Kidney capillary endothelial cell (primary cell): ENCODE measurements at regions not wholly inside any gene's neighbourhood (a gene's known extent, or its start where the extent isn't known, plus 50 kb on each side); places are given as distances from the start of the nearest gene placed in this dataset.
"Not testable (repeated sequence)": the region's sequence is repeated elsewhere in the genome, so short reads cannot be mapped to it uniquely, and the experiment has no call there.

Source experiments
- DNase-seq: peaks from one replicate; pipeline ENCODE4 v3.0.0-alpha.2; 2018; ENCODE audit warnings: low spot score

DNA sequence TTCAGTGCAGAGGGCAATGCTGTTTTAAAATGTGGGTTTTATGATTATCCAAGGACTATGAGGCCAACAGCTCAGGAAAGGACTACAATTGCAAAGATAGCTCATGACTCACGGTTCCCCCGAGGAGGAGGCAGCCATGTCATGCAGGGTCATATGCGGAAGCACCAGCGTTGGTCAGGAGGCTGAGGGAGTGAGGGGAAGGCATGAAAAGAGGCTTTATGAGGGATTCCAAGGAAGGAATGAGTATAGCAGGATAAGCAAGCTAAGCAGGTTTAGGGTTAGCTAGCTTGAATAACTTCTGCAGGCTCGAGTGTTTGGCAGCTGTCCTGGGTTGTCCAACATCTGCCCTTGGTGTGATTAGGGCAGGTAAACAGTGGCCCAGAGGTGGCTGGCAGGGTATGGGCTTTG lies 495.1 kb downstream of the SETD4 start:
- DNase-seq, result peak; percentile 65

DNA sequence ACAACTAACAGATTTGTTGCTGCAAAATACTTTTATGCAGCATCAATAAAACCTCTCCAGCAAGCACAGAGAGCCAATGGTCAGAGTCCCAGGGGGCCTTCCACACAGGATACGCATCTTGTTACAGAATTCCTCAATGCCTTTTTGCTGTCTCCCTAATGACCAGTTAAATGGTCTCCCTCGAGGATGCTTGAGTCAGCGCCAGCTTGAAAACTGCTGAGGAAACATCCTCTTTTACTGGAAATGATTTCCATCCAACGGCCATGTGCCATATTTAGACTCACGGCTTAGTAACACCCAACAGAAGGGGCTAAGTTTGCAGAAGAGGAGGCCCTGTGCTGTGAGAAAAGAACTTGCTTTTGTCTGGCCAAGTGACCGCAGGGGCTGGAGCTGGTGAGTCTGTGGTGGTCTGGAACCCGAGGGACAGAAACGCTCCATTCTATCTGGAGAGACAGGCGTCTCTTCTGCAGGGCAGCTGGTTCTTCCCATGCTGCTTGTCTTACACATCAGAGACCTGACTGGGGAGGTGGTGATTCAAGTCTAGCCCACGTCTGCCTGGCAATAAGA lies 496.4 kb downstream of the SETD4 start:
- DNase-seq, result peak; percentile 27

DNA sequence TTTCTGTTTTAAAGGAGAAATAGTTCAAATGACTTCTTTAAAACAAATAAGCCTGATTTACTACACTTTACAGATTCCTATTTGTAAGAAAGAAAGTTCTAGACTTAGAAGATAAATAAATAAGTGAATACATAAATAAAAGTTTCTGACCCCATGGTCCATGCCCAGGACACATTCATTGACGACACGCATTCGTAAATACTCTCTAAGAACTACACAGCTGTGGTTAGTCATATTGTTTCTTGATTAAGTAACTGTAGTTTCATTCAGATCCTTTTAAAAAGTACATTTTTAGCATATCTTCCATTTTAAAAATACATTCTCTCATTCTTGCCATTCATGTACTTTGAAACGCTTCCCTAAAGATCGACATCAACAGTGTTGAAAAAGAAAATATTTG lies 497.4 kb downstream of the SETD4 start:
- DNase-seq, result no peak

DNA sequence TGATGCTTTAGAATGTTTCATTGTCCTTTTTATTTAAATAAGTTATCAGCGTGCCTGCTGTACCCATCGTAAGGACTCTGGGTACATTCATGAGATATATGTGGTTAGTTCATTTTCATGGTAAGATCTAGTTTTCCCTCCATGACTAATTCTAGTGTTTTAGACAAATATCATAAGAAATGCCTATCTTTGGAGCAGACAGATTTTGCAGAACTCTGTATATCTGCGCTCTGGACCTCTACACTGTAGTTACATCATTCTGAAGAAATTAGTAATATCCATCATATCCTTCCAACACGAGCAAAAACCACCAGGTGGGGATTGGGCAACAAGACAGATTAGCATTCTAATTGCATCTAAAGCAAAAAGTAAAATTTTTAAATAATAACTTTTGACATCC lies 499.2 kb downstream of the SETD4 start:
- no peak for DNase-seq

DNA sequence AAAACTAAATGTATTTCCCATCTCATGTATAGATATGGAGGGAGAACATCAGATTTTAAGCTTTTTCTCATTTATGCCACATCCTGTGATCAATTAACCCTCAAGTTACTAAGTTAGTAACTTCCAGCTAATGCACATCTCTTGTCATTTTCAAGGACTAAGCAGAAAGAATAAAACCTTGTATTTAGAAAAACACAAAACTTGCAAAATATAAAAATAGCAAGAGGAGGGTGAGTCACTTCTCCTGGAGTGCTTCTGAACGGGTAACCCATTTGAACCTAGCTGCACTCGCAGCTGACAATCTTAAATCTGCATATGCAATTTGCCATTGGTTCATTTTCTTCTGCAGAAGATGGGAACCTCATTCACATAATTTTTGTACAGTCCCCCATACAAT lies 500.5 kb downstream of the SETD4 start:
- no peak for DNase-seq

DNA sequence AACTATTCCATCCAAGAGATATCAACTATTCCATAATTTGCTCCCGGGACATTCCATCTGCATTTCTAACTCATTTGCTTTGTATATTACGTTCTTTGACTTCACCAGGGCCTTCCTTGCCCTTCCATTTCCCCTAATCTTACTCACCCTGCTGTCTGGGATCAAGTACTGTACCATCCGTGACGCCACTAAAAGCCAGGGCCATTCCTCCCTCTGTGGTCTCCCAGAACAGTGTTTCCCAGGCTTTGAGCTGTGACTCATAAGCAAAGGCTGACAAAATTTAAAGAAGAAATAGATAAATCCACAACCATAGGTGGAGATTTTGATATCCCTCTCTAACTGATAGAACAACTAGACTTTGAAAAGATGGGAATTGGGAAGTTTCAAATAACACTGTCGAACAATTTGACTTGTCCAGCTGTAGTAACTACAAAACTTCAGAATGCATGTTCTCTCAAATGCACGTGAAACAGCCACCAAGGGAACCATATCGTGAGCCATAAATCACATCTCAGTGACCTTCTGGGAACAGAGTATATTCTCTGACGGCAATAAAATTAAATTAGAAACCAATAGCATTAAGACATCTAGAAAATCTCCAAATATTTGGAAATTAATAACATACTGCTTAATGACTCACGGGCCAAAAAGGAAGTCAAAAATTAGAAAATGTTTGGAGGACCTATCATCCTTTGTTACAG lies 501.0 kb downstream of the SETD4 start:
- DNase-seq, result no peak

DNA sequence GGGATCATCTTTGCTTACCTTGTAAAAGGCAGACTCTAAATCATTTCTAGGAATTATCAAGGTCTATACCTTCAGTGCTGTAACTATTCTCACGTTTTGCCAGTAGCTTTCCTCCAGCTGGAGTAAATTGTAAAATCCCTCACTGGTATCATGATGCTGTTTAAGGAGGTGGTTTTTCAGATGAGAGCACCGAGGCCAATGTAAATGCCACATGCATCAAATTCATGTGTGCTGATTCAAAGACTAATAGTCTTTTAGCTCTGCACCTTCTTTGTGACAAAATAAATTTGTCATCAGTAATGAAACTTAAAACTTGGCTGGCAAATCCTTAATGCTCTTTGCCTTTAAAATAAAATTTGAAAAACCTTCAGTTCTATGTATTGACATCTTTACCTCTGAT lies 503.8 kb downstream of the SETD4 start:
- no peak for DNase-seq

DNA sequence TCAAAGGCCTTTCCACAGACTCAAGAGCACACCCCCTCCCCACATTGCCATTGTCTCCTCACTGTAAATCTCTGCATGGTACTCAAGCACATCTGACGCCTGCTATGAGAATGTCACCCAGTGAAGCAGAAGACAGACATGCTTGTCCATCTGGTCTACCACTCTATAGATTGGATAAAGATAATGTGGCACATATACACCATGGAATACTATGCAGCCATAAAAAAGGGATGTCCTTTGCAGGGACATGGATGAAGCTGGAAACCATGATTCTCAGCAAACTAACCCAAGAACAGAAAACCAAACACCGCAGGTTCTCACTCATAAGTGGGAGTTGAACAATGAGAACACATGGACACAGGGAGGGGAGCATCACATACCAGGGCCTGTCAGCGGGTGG lies 503.4 kb upstream of the RUNX1 start:
- DNase-seq, result not testable (repeated sequence)

DNA sequence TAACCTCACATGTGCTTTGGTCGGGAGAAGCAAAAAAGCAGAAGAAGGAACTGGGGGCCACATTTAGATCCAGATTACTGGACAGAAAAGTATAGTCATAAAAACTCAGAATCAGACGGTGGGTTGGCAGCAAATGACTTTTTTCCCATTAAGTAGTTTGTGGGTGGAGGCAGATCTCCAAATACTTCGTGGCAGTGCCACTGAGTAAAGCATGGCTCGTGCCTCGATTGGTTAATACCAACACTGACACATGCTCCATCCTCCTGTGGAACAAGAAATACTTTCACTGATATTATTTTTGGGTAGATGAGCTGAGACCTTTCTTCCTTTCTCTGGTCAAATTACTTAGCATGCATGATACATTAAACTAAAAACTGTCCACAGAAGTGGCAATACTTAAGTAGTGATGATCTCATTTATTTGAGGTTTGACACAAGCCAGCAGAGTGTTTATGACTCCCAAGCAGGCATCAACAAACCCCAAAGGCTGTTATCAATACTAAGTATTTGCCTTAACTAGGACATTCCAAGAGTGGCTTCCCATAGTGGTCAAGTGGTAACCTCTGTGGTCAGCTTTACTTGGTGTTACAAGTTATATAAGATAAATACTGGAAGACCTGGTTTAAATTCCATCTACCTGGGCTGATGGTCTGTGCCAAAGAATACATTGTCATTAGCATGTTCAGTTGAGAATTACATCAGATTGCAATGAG lies 500.0 kb upstream of the RUNX1 start:
- no peak for DNase-seq

DNA sequence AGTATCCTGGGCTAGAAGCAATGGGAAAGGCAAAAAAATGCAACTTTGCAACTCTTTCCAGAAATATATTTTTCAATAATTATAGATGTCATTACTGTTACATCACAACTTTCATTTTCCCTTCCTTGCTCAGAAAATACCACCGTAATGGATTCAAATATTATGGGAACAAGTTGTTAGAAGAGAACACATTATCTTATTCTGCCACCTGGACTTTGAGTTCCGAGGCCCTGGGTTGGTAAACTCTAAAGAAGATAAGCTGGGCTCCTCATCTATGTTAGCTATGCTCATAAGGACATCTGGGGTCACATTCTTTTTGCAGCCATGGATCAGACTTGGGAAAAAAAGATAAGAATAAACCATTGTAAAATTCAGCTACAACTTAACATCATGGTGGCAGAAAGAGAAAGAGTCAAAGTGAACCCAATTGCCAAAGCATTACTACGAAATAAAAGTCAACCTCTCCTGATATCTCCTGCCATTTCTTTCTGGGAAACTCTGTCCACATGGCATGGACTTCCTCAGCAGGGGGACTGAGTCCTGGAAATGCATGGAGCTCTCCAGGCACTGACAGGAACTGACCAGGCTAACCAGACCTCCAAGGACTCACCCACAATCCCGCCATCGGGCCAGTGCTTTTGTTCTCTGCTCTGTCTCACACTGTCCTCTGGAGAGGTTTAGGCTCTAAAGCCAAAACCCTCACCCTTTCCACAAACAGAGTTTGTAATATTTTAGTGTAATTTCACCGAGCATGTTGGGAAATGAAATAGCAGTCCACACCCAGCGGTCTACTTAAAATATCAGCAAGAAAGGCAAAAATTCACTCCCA lies 499.1 kb upstream of the RUNX1 start:
- no peak for DNase-seq

DNA sequence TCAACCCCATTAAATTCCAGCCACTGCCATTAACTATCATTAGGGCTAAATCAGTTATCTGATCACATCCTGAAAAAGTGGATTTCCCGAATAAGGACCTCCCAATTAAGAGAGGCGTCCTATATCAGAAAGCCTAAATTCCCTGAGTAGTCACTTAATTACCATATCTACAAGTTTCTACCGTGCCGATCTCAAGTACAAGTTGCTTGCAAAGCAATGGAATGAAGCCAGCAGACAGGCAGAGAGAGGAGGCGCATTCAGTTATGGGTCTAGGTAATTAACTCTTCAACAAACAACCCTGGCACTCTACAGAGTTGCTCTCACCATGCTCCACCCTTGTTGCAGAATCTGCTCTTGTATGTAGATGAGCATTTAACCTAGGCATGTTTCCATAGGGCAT lies 494.6 kb upstream of the RUNX1 start:
- no peak for DNase-seq

DNA sequence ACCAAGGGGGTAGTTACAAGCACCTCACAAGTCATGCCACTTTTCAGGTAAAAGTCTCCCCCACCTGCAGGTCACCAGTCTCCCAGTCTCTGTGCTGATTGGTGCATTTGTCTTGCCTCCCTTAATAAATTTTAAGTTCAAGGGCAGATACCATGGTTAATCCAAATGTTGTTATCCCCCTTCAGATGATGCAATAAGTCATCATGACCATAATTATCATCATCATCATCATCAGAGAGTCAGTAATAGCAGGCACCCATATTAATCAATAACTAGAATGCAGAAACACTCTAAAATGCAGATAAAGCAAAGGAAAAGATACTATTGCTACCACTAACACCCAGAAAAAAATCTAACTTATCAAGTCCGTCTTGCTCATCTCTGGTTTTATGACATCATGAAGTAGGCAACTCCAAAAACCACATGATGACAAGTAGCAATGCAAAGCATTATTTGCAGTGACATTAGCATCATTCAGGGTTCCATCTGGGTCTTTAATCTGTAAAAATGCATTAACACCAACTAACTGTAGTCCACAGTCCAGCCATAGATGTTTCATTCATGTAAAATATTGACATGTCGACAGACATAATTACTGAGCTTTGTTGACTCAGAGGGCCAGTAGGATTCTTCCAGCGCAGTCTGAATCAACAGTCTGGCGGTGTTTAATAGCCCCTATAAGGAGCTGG lies 492.0 kb upstream of the RUNX1 start:
- no peak for DNase-seq

DNA sequence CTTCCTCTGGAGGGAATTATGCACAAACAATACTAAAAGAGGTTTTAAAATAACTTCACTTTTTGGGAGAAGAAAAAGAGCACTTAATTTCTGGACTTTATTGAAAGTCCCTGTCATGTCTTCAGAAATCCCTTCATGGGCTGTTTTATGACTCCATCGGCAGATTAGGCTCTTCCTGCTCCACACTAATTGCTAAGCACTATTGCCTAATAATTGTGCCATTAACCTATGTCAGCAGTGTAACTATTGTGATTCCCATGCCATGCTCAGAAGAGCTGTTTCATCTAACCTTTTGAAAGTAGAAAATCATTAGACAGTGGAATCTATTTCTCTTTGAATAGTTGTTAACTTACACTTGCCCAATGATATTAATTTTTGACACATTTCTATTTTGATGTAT lies 489.3 kb upstream of the RUNX1 start:
- no peak for DNase-seq

DNA sequence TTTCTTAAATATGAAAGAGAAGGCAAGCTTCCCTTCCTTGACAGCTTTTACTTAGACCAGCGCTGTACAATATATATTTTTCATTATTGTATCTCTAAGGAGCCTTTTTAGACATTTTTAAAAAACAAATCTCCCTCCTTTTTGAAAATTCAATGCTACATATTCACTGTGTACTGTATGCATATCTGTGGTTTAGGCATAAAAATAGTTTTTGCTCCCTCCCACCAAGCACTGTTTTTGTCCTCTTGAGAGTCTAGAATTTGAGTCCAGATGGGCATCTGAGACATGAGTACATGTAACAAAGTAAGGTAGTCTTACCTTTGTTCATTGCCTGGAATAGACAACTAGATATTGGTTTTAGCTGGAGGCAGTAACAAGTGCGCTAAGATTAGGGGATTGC lies 488.5 kb upstream of the RUNX1 start:
- DNase-seq, result no peak

DNA sequence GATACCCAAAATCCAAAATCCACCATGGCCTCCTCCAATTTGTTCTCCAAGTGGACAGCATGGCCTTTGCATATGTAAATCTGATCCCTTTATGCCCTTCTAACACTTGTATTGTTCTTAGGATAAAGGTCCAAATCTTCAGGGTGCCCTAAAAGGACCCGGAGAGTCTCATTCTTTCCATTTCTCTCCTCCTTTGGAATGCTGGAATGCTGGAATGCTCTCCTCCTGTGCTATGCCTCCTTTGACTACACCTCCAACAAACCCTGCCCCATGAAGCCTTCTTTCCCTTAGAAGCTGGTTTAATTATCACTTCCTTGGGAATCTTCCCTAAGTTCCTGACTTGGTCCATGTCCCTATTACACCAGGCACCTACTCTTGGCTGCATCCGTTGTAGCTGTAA lies 484.8 kb upstream of the RUNX1 start:
- DNase-seq, result no peak

DNA sequence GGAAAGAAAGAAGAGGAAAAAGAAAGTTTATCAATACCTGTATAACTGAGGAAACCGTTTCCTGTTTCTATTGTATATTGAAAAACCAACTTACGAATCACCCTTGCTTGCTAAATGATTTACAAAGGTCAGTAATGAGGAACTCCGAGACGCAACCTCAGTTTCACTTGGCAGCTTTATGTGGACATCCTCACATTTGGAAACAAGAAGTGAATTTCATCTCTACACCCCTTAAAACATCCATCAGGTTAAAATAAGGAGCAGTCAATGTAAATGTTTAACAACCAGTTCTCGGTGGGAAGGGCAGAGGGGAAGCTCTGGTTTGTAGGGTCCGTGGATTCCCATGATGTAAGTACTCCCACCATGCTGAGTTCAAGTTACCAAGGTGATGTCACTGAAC lies 481.7 kb upstream of the RUNX1 start:
- no peak for DNase-seq

DNA sequence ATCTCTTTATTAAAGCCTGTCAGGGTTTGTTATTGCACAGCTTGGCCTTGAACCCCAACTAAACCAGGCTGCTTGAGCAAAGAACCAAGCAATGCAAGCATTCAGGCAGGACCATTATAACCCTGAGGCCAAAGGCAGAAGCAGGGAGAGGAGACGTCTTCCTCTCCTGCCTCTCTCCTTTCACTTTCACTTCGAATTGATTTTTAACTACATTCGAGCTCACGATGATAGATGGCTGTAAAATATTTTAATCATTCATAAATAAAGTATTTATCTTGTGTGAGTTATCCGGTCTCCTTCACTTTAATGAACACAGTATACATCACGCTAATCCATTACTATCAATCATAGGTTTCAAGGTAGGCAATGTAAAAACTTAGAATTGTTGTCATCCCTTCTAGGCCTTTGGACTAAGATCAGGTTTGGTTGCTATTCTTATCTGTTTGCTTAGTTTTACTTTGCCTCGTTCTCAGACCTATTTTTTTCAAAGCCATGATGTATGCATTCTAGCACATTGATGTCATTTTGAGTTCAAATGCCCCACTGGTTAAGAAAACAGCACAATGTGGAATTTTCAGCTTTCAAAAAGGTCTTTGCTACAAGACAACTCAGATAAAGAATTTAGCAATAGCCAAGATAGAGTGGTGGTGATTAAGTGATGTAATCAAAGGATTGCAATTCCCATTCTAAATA lies 480.2 kb upstream of the RUNX1 start:
- DNase-seq, result no peak

DNA sequence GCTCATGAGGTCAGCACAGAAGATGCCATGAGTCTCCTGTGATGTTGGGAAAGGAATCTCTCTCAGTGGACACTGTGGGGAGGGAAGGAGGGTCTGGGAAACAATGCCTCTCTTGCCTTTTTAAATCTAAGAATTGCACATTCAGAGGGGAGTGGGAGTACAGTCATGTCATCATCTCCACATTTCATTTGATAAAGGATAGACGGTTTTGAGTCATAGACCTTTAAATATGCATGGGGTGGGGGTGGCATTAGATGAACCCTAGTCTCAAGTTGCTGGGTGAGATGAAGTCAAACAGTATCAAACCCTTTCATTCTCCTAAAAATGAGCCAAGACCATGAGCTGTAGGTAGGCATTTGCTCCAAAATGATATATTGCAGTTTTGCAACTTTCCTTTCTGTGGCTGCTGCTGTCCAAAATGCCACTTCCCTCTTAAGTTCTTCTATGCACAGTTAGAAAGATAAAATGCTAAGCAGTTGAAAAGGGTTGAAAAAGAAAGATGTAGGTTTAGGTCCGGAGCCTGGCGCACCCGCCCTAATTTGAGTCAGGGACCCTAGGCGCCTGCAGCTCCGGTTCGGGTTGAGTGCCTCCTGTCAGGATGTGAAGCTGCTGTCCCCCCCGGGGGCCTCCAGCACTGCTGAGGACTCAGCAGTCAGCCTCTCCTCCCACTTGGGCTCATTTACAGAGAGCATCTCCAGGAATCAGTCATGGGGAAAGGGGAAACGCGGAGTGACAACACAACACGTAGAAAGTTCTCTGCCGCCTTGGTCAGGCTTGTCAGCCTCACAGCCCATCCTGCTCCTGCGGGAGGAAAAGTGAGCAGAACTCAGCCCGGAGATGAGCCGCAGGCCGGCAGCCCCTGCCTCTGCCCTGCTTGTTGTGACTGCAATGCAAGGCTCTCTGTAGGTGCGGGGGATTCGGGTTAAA lies 479.3 kb upstream of the RUNX1 start:
- no peak for DNase-seq

DNA sequence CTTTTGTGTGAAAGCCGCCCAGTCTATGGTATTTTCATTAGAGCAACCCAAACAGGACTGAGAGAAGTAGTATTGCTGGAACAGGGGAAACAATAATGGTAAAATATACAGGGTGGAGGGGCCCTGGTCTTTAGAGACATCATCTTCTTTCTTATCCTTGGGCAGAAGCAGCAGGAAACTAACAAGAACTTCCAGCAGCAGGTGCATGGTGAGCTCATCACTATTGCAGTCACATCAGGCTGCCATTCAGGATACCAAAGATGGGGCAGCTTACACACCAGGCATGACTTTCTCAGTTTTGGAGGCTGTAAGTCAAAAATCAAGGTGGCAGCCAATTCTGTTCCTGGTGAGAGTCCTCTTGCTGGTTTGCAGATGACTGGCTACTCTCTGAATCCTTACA lies 478.3 kb upstream of the RUNX1 start:
- DNase-seq, result no peak

DNA sequence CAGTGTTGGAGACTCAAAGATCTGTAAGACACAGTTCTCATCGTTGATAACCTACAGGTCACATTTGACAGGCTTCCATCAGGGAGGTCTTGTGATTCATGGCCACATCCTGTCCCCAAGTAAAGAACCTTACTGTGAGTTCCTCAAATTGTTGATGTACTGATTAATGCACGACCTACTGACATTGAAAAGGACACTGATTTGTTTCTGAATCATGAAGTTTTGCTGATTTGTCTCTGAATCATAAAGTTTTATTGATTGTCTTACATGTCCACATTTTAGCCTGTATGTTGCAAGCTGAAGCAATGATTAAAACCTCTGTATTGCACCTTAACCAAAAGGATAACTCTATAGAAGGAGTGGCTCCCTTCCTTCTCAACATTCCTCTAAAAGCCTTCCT lies 476.3 kb upstream of the RUNX1 start:
- DNase-seq, result peak; percentile 8
